NT2/D1 (cell line): ENCODE measurements at regions not wholly inside any gene's neighbourhood (a gene's known extent, or its start where the extent isn't known, plus 50 kb on each side); places are given as distances from the start of the nearest gene placed in this dataset.

Experiments used
- DNase-seq: peaks from one replicate; pipeline ENCODE4 v3.0.0-alpha.2; 2011; ENCODE audit warnings: low read depth, low spot score
- H3K27me3 ChIP-seq: 2 replicates; pipeline ENCODE4 v1.6.0; 2011; ENCODE audit warnings: mild to moderate bottlenecking; ENCODE audit not compliant: insufficient read length, insufficient read depth
- H3K36me3 ChIP-seq: 2 replicates; pipeline ENCODE4 v1.6.1; 2011; ENCODE audit warnings: mild to moderate bottlenecking, low read length, mixed read lengths; ENCODE audit not compliant: insufficient read depth, insufficient read length
- H3K4me1 ChIP-seq: 2 replicates; pipeline ENCODE4 v1.5.1; 2011; ENCODE audit not compliant: insufficient read depth, insufficient read length
- H3K4me3 ChIP-seq: 2 replicates; pipeline ENCODE4 v1.5.1; 2011; ENCODE audit warnings: low read depth; ENCODE audit not compliant: insufficient read length
- H3K9ac ChIP-seq: 2 replicates; pipeline ENCODE4 v1.6.0; 2011; ENCODE audit warnings: low read depth; ENCODE audit not compliant: insufficient read length
- H3K9me3 ChIP-seq: 2 replicates; pipeline ENCODE4 v1.5.1; 2011; ENCODE audit warnings: mild to moderate bottlenecking, low read length; ENCODE audit not compliant: insufficient read depth
- SUZ12 ChIP-seq: IDR thresholded peaks from 2 replicates; pipeline ENCODE4 v1.6.1; 2011; ENCODE audit not compliant: insufficient read length, insufficient read depth; ENCODE audit errors: extremely low read depth
- YY1 ChIP-seq: IDR thresholded peaks from 2 replicates; pipeline ENCODE4 v1.6.1; 2011; ENCODE audit not compliant: insufficient read length, insufficient read depth
- ZNF274 ChIP-seq: IDR thresholded peaks from 2 replicates; pipeline ENCODE4 v1.6.1; 2011; ENCODE audit warnings: mild to moderate bottlenecking, low read depth, low read length

DNA sequence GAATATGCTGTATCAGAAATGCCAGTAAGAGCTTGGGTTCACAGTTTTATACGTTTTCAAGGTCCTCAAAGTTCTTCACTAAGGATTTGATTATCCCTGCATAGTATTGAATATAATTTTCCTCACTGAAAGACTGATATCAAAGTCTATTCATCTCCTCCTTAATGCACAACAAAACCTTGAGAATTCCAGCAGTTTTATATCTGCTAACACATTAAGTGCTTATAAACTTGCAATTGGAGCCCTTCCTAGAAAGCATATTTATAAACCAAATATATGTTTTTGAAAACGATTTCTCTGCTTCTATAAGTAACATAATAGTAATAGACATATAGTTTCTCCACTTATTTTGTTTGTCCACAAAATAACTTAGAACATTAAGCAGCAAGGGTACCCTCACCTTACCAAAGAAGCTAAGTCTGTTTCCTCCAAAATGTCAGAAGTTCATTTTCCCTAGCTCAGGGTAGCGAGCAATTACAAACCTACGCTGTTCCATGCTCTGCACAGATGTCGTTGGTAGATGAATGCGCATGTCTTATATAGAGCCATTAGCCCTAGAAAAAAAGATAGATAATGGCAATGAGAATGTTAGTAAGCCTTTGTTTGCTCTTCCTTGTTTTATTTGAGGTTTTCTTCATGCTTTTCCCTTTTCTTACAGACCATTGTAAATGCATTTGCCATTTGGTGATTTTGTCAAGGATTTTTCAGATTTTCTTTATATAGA, 213.2 kb downstream of the RBM43 start:
- no peak overlapping the region for H3K9ac ChIP-seq
- no peak overlapping the region for H3K4me3 ChIP-seq
- no peaks in the 10 kb centered on the region for H3K27me3 ChIP-seq
- H3K4me1 ChIP-seq = no peaks in the 10 kb centered on the region
- DNase-seq = no peak
- no peaks in the 10 kb centered on the region for H3K36me3 ChIP-seq
- TF ChIP-seq YY1 (no peak), ZNF274 (no peak), SUZ12 (no peak)
- no peaks in the 10 kb centered on the region for H3K9me3 ChIP-seq

DNA sequence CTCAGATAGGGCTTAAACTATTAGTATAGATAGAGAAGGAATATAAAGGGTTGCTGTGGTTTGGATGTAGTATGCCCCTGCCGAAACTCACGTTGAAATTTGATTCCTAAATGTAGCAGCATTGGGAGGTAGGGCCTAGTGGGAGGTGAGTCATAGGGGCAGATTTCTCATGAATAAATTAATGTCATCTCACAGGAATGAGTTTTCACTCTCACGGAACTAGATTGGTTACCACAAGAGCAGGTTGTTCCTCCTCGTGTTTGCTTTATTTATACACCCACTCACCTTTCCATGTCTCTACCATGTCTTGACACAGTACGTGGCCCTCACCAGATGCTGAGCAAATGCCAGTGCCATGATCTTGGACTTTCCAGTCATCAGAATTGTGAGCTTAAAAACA, 218.2 kb downstream of the RBM43 start:
- H3K9me3 ChIP-seq = no peaks in the 10 kb centered on the region
- no peak overlapping the region for H3K9ac ChIP-seq
- no peak for DNase-seq
- TF ChIP-seq ZNF274 (no peak), SUZ12 (no peak), YY1 (no peak)
- no peaks in the 10 kb centered on the region for H3K27me3 ChIP-seq
- H3K4me1 ChIP-seq = no peaks in the 10 kb centered on the region
- no peak overlapping the region for H3K4me3 ChIP-seq
- no peaks in the 10 kb centered on the region for H3K36me3 ChIP-seq

DNA sequence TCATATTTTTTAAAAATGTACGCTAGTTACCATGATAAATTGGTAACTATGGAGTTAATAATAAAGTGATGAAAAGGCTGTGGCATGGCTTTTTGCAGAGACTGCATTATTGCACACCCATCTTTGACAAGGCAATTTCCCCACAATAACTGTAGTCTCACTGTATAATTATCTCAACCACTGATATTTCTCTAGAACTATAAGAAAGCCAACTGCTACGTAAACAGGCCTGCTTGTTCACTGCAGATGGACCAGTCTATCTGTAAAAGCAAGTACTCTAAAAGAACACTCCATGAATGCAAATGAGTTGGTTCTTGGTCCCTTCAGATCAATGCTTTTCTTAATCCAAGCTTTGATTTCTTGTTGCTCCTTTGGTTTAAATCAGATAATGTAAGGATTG, 218.7 kb downstream of the RBM43 start:
- no peak for DNase-seq
- Histone ChIP-seq H3K9me3 (no peaks in the 10 kb centered on the region), H3K4me3 (no peak overlapping the region), H3K36me3 (no peaks in the 10 kb centered on the region), H3K27me3 (no peaks in the 10 kb centered on the region), H3K9ac (no peak overlapping the region), H3K4me1 (no peaks in the 10 kb centered on the region)
- TF ChIP-seq YY1 = no peak
- no peak for TF ChIP-seq SUZ12
- TF ChIP-seq ZNF274 = no peak

DNA sequence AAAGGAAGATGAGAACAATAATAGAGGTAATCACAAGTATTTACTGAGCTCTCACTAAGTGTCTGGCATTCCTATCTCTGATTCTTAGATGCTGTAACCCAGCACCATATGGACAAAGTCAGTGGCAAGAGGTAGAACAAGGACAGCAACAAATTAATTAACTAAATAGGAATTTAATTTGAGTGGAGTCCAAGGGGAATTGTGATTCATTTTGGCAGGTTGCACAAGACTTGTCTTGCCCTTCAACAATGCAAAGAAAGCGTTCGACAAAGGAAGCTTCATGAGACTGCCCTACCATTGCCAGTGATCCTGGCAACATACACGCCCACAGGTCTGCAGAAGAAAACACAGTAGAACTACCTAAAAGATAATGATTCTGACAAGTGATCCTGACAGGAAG, 221.6 kb downstream of the RBM43 start:
- Histone ChIP-seq H3K9me3 (no peaks in the 10 kb centered on the region), H3K9ac (no peak overlapping the region), H3K27me3 (no peaks in the 10 kb centered on the region), H3K4me3 (no peak overlapping the region), H3K36me3 (no peaks in the 10 kb centered on the region), H3K4me1 (no peaks in the 10 kb centered on the region)
- TF ChIP-seq ZNF274 (no peak), YY1 (no peak), SUZ12 (no peak)
- no peak for DNase-seq

DNA sequence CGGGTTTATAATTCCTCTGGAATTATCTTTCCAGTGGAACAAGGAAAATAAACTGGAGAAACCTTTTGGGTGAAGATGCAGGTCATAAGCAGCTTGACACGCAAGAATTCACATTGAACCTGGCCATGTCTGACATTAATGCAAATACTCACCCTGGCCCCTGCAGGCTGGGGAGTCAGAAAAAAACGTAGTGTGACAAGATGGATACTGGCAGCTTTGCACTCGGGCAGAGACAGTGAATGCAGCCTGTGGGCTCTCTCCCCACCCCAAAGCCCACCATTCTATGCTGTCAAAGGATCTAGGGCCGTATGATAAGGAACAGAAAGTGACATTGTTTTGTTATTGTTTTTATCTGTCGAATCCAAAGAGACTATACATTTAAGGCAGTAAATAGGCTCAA, 223.1 kb downstream of the RBM43 start:
- DNase-seq = no peak
- no peaks in the 10 kb centered on the region for H3K4me1 ChIP-seq

DNA sequence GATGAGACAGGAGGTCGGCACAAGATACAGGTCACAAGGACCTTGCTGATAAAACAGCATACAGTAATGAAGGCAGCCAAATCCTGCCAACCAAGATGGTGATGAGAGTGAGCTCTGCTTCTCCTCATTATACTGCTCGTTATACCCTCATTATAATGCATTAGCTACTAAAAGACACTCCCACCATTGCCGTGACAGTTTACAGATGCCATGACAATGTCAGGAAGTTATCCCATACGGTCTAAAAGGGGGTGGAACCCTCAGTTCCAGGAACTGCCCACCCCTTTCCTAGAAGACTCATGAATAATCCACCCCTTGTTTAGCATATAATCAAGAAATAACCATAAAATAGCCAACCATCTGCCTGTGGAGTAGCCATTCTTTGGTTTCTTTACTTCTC, 224.2 kb downstream of the RBM43 start:
- H3K4me3 ChIP-seq = no peak overlapping the region
- no peak for TF ChIP-seq ZNF274
- no peak for TF ChIP-seq SUZ12
- no peak for TF ChIP-seq YY1
- H3K4me1 ChIP-seq = no peaks in the 10 kb centered on the region
- no peaks in the 10 kb centered on the region for H3K27me3 ChIP-seq
- DNase-seq = no peak
- no peak overlapping the region for H3K9ac ChIP-seq
- no peaks in the 10 kb centered on the region for H3K9me3 ChIP-seq
- H3K36me3 ChIP-seq = no peaks in the 10 kb centered on the region

More for the DNA sequence above, 223.1 kb downstream of the RBM43 start:
- TF ChIP-seq SUZ12 (no peak), ZNF274 (no peak), YY1 (no peak)
- H3K36me3 ChIP-seq = no peaks in the 10 kb centered on the region
- H3K9ac ChIP-seq = no peak overlapping the region
- no peaks in the 10 kb centered on the region for H3K27me3 ChIP-seq
- no peaks in the 10 kb centered on the region for H3K9me3 ChIP-seq
- H3K4me3 ChIP-seq = no peak overlapping the region

DNA sequence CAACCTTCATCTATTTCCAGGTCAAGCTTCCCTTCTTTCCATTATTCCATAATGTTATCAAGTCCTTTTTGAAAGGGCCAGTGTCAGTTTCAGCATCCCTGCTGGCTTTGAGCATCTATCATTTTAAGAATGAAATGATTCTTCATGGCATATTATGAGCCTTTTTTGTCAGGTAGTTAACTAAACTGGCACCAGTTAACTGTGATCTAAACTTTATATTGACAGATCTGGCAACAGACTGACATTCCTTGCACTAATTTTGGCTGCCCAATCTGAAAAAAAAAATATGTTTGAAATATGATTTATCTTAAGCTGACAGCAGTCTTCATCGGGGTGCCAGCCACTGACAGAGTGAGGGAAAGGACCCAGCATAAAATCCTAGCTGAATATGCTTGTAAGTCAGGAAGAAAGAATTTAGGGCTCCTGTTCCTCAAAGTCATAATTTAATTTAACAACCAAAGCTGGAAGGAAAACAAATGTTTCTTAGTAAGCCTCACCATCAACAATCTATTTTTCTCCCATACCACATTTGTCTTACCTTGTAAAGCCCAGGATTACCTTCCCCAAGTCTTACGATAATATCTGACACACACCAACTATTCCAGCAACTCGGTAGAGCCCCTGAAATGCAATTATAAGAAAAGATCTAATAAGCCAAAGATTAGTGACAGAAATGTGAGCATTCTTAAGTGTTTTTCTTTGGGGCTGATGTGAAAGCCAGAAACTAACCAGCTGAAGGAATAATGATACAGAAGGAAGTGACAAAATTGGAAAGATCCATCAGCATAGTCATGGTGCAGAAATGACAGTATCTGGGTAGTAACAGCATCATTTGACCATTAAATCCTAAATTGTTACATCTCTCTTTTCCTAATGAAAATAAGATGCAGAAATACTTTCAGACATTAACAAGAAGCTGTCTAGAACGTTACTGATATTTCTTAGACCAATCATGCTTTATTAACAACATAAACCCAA, 228.1 kb downstream of the RBM43 start:
- no peak for DNase-seq
- H3K4me3 ChIP-seq = no peak overlapping the region
- TF ChIP-seq ZNF274 (no peak), YY1 (no peak), SUZ12 (no peak)
- H3K36me3 ChIP-seq = no peaks in the 10 kb centered on the region
- H3K27me3 ChIP-seq = no peaks in the 10 kb centered on the region
- no peak overlapping the region for H3K9ac ChIP-seq
- no peaks in the 10 kb centered on the region for H3K4me1 ChIP-seq
- H3K9me3 ChIP-seq = no peaks in the 10 kb centered on the region; the same call in 1 of the 2 replicates
